HFFc6 (cell line): ENCODE measurements at regions not wholly inside any gene's neighbourhood (a gene's known extent, or its start where the extent isn't known, plus 50 kb on each side); places are given as distances from the start of the nearest gene placed in this dataset.

Experiments used
- DNase-seq: peaks from one replicate; pipeline ENCODE4 v3.0.0-alpha.2; 2018
- H3K27ac Mint-ChIP-seq: 2 replicates; pipeline ENCODE4 v1.8.0; 2020; ENCODE audit warnings: mild to moderate bottlenecking, mixed read lengths
- H3K27me3 Mint-ChIP-seq: 2 replicates; pipeline ENCODE4 v1.8.0; 2021; ENCODE audit warnings: mild to moderate bottlenecking, moderate library complexity, mixed read lengths; ENCODE audit not compliant: insufficient read depth
- H3K36me3 Mint-ChIP-seq: 2 replicates; pipeline ENCODE4 v1.8.0; 2021; ENCODE audit warnings: low read depth, mixed read lengths
- H3K4me1 Mint-ChIP-seq: 2 replicates; pipeline ENCODE4 v1.8.0; 2020; ENCODE audit warnings: low read depth, mixed read lengths
- H3K4me3 Mint-ChIP-seq: 2 replicates; pipeline ENCODE4 v1.8.0; 2020; ENCODE audit warnings: mild to moderate bottlenecking, moderate library complexity, mixed read lengths
- H3K9me3 Mint-ChIP-seq: 2 replicates; pipeline ENCODE4 v1.8.0; 2020; ENCODE audit warnings: mild to moderate bottlenecking, mixed read lengths
- TF ChIP-seq, protein P1 (sequence below): fragments of 200-600 bp; sonication (generic); IDR thresholded peaks from 2 replicates; pipeline ENCODE4 v1.5.0; 2021; ENCODE audit warnings: antibody characterized with exemption, mild to moderate bottlenecking

DNA sequence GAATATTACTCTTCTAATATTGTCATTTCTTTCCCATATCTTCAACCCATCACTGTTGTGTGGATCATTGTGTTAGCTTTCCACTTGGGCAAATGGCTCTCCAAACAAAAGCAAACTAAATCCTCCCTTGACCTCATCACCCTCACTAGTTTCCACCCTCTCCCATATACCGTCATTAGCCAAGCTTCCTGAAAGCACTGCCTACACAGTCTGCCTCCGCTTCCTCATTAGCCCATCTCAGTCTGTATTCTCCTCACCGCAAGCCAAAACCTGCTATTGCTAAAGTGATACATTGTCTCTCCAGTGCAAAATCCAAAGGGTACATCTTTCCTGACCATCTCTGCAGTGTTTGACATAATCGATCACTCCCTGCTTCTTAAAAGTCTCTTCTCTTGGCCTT is 212.6 kb downstream of the CLIC5 start:
- H3K27ac Mint-ChIP-seq = no peak overlapping the region

DNA sequence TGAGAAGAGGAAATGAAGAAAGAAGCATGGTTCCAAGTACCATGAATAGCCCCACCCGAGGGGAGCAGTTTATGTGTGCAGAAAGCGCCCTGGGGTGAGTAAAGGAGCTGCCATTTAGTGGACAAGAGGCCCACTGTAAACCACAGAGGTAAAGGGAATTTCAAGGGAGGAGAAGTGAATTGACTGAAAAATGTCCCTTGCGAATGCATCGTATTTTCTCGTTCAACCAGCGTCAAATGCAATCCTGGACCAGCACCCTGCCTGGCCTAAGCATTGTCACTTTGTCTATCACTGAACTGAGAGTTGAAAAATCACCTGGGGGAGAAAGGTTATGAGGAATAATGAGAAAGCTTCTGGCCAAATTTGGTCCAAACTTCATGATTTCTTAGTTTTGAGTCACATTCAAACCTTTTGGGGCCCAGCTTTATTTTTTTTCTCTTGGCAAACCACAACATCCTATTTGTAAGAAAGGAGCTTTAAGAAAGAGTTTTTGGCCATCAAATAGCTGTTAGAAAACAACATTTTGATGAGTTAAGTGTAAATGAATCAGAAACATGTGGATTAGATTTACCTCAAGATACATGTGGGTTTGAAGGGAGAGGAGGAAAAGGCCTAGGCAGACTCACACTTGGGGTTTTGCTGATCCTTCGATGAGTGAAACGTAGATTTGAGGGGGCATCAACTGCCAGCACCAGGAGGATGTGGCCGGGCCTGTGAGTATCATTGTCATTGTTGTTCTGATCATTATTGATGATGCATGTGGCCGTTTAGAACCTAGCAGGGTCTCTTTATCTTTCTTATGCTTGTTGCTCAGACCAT is 214.0 kb downstream of the CLIC5 start:
- peaks cover 12% of the 10 kb centered on the region for H3K27me3 Mint-ChIP-seq
- TF ChIP-seq, protein P1, sequence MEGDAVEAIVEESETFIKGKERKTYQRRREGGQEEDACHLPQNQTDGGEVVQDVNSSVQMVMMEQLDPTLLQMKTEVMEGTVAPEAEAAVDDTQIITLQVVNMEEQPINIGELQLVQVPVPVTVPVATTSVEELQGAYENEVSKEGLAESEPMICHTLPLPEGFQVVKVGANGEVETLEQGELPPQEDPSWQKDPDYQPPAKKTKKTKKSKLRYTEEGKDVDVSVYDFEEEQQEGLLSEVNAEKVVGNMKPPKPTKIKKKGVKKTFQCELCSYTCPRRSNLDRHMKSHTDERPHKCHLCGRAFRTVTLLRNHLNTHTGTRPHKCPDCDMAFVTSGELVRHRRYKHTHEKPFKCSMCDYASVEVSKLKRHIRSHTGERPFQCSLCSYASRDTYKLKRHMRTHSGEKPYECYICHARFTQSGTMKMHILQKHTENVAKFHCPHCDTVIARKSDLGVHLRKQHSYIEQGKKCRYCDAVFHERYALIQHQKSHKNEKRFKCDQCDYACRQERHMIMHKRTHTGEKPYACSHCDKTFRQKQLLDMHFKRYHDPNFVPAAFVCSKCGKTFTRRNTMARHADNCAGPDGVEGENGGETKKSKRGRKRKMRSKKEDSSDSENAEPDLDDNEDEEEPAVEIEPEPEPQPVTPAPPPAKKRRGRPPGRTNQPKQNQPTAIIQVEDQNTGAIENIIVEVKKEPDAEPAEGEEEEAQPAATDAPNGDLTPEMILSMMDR = no peak
- H3K4me1 Mint-ChIP-seq = no peaks in the 10 kb centered on the region
- H3K4me3 Mint-ChIP-seq = no peak overlapping the region
- H3K36me3 Mint-ChIP-seq = no peaks in the 10 kb centered on the region
- DNase-seq = no peak
- H3K27ac Mint-ChIP-seq = no peak overlapping the region
- H3K9me3 Mint-ChIP-seq = no peaks in the 10 kb centered on the region

More for the DNA sequence above, 212.6 kb downstream of the CLIC5 start:
- Mint-ChIP-seq H3K4me1 (no peaks in the 10 kb centered on the region), H3K4me3 (no peak overlapping the region), H3K9me3 (no peaks in the 10 kb centered on the region), H3K27me3 (peaks cover 12% of the 10 kb centered on the region), H3K36me3 (no peaks in the 10 kb centered on the region)
- no peak for DNase-seq
- TF ChIP-seq, protein P1 = no peak

DNA sequence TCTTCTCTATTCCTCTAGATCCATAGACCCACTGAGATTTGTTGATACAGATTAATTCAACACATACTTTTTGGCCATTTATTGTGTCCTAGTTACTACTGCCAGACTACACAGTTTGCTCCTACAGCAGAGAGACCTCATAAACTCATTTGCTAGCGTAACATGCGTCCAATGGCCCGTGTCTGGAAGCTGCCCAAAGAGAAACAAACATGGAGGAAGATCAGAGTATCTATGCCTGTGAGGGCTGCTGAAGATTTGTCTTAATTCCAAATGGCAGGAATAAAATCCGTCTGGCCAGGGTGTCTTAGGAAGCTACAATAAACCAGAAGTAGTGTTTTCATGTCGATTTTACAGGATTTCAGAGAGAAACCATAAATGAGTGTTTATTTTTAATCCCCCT is 214.7 kb downstream of the CLIC5 start:
- Mint-ChIP-seq H3K36me3 (no peaks in the 10 kb centered on the region), H3K4me1 (no peaks in the 10 kb centered on the region), H3K27me3 (peaks cover 12% of the 10 kb centered on the region), H3K9me3 (no peaks in the 10 kb centered on the region), H3K27ac (no peak overlapping the region), H3K4me3 (no peak overlapping the region)
- no peak for DNase-seq
- TF ChIP-seq, protein P1 = no peak

DNA sequence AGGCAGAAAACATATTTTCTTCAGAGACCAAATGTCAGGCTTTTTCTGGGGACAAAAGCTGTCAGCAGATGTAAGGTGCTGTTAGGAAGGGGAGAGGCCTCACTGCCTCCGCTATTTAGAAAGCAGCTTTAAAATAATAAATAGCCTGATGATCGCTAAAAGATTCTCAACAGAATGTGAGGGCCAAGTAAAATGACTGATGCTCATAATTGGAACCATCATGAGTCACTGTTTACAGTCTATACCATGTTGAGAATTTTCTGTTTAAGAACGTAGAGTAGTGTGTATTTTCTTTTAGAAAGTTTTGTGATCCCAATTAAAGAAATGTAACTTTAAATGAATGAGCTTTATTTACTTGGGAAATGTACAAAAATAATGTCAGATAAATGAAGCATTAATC is 220.0 kb downstream of the CLIC5 start:
- H3K27me3 Mint-ChIP-seq = peaks cover 12% of the 10 kb centered on the region
- H3K4me3 Mint-ChIP-seq = no peak overlapping the region

DNA sequence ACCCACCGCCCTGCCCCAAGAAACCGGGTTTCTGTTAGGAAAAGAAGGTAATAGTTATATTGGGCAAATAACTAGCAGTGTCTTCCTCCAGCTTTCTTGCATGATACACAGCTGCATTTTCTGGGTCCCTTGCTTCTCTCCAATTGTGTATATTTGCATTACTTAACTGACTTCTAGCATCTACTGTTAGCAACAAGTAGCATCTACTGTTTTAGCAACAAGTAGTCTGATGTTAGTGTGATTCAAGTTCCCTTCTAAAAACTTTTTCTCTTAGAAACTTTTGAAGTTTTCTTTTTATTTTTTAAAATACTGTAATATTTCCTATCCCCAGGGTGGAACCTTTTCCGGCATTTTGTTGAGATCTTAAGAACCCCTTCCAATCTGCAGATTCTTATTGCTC is 221.2 kb downstream of the CLIC5 start:
- peaks cover 25% of the 10 kb centered on the region for H3K4me1 Mint-ChIP-seq
- H3K4me3 Mint-ChIP-seq = no peak overlapping the region
- H3K27me3 Mint-ChIP-seq = peaks cover 6% of the 10 kb centered on the region
- no peak overlapping the region for H3K27ac Mint-ChIP-seq
- H3K9me3 Mint-ChIP-seq = no peaks in the 10 kb centered on the region
- TF ChIP-seq, protein P1 = no peak
- H3K36me3 Mint-ChIP-seq = no peaks in the 10 kb centered on the region; the same call in 1 of the 2 replicates
- DNase-seq = no peak

More for the DNA sequence above, 220.0 kb downstream of the CLIC5 start:
- H3K27ac Mint-ChIP-seq = no peak overlapping the region
- no peak for DNase-seq
- no peaks in the 10 kb centered on the region for H3K9me3 Mint-ChIP-seq
- H3K36me3 Mint-ChIP-seq = no peaks in the 10 kb centered on the region; the same call in 1 of the 2 replicates
- H3K4me1 Mint-ChIP-seq = peaks cover 19% of the 10 kb centered on the region
- TF ChIP-seq, protein P1 = no peak
